ENCODE measurements at regions not wholly inside any gene's neighbourhood (a gene's known extent, or its start where the extent isn't known, plus 50 kb on each side); places are given as distances from the start of the nearest gene placed in this dataset.

GRCh38 chr17:71809537-71809936, 311.3 kb upstream of the SOX9 start:
- TF ChIP-seq POLR2AphosphoS5 (IDR thresholded peaks at IDR 0.05) (no peak), CTCF (IDR thresholded peaks at IDR 0.05) (no peak)

All from stomach (tissue), 4 donors.